ENCODE measurements at regions not wholly inside any gene's neighbourhood (a gene's known extent, or its start where the extent isn't known, plus 50 kb on each side); places are given as distances from the start of the nearest gene placed in this dataset.

DNA sequence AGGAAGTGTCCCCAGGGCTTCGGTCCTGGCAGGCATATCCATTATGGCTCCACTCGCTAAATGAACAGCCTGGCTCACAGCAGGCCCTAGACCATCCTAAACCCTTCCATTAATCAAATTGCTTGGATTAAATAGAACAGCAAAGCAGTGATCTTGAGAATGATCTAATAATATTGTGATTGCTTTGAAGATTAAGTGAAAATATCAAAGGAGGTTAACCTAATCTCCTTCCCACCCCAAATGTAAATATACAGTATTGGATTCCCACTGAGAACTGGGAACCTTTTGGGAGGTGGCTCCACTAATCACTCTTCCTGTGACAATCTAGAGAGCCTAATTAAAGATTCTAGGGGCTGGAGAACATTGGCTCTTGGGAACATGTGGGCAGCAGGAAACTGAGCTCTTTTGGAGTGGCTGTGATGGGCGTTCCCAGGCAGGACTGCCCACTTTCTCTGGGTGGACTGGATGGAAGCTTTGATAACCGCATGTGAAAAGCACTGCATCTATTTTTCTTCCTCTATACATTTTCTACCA is 68.3 kb upstream of the FRMD1 start:
- no peak for TF ChIP-seq TCF12 (IDR thresholded peaks at IDR 0.05; ENCODE audit: low read depth)
- TF ChIP-seq, protein P1, sequence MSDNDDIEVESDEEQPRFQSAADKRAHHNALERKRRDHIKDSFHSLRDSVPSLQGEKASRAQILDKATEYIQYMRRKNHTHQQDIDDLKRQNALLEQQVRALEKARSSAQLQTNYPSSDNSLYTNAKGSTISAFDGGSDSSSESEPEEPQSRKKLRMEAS (IDR thresholded peaks at IDR 0.05): no peak
- no peak for TF ChIP-seq EGR1 (IDR thresholded peaks at IDR 0.05)
- no peak for TF ChIP-seq EP300 (IDR thresholded peaks at IDR 0.05; ENCODE audit: borderline replicate concordance)
- TF ChIP-seq YY1 (IDR thresholded peaks at IDR 0.05; ENCODE audit: low read depth): no peak
- TF ChIP-seq RAD21 (IDR thresholded peaks at IDR 0.05; ENCODE audit: low read depth): no peak
- TF ChIP-seq CREB1 (IDR thresholded peaks at IDR 0.05; ENCODE audit: low read depth): no peak
- TF ChIP-seq CEBPB (IDR thresholded peaks at IDR 0.05): no peak
- no peak for TF ChIP-seq REST (IDR thresholded peaks at IDR 0.05; ENCODE audit: low read depth)
- TF ChIP-seq NFIC (IDR thresholded peaks at IDR 0.05): no peak
- no peak for TF ChIP-seq TEAD4 (IDR thresholded peaks at IDR 0.05)

Data from Ishikawa (cell line).